ENCODE measurements at regions not wholly inside any gene's neighbourhood (a gene's known extent, or its start where the extent isn't known, plus 50 kb on each side); places are given as distances from the start of the nearest gene placed in this dataset.
"Not testable (repeated sequence)": the region's sequence is repeated elsewhere in the genome, so short reads cannot be mapped to it uniquely, and the experiment has no call there.

- no peak for DNase-seq
Observed at GRCh38 chr2:144671695-144672455, 152.0 kb upstream of the ZEB2 start.

- DNase-seq, result no peak
Observed at GRCh38 chr2:144670738-144671137, 150.8 kb upstream of the ZEB2 start.

GRCh38 chr2:144670080-144670479 lies 150.2 kb upstream of the ZEB2 start:
- DNase-seq, result no peak

- DNase-seq, result no peak
Observed at GRCh38 chr2:144669196-144669987, 149.5 kb upstream of the ZEB2 start.

- no peak for DNase-seq
Observed at GRCh38 chr2:144668493-144669110, 148.7 kb upstream of the ZEB2 start.

GRCh38 chr2:144666032-144666431 lies 146.1 kb upstream of the ZEB2 start:
- DNase-seq, result no peak

GRCh38 chr2:144663207-144663606 lies 143.3 kb upstream of the ZEB2 start:
- DNase-seq, result no peak

GRCh38 chr2:144660518-144661316 lies 140.8 kb upstream of the ZEB2 start:
- no peak for DNase-seq

- DNase-seq, result no peak
Observed at GRCh38 chr2:144659731-144660275, 139.9 kb upstream of the ZEB2 start.

GRCh38 chr2:144654523-144654922 lies 134.6 kb upstream of the ZEB2 start:
- DNase-seq, result no peak

- no peak for DNase-seq
Observed at GRCh38 chr2:144650907-144651306, 131.0 kb upstream of the ZEB2 start.

GRCh38 chr2:144648837-144649465 lies 129.0 kb upstream of the ZEB2 start:
- no peak for DNase-seq

GRCh38 chr2:144645083-144645778 lies 125.3 kb upstream of the ZEB2 start:
- no peak for DNase-seq

GRCh38 chr2:144644549-144644948 lies 124.6 kb upstream of the ZEB2 start:
- DNase-seq, result no peak

GRCh38 chr2:144643537-144644336 lies 123.8 kb upstream of the ZEB2 start:
- no peak for DNase-seq

- no peak for DNase-seq
Observed at GRCh38 chr2:144642856-144643255, 122.9 kb upstream of the ZEB2 start.

- DNase-seq, result no peak
Observed at GRCh38 chr2:144642131-144642530, 122.2 kb upstream of the ZEB2 start.

- not testable (repeated sequence) for DNase-seq
Observed at GRCh38 chr2:144638250-144638649, 118.3 kb upstream of the ZEB2 start.

GRCh38 chr2:144636860-144637259 lies 116.9 kb upstream of the ZEB2 start:
- DNase-seq, result not testable (repeated sequence)

- no peak for DNase-seq
Observed at GRCh38 chr2:144632809-144633208, 112.9 kb upstream of the ZEB2 start.

- no peak for DNase-seq
Observed at GRCh38 chr2:144631636-144632035, 111.7 kb upstream of the ZEB2 start.
